ENCODE measurements at regions not wholly inside any gene's neighbourhood (a gene's known extent, or its start where the extent isn't known, plus 50 kb on each side); places are given as distances from the start of the nearest gene placed in this dataset.

DNA sequence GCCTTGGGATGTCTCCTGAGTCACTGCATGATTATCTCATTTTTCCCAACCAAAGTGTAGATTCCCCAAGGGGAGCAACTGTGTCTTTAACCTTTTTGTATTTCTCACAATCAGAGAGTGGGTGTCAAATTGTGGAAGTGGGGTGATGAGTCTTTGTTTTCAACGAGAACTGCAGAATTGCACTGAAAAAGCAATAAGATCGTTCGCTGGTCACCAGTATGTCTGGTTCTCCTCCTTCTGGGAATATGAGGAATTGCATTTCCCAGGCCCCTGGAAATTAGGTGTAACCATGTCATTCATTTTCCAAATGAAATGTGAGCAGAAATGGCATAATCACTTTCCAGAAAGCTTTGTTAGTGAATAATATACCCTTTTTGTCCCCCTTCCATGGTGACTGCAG lies 326.9 kb downstream of the GPAM start:
- Histone ChIP-seq H2BK120ac (ENCODE audit: low read depth, low read length) (no peak overlapping the region), H3K9me1 (ENCODE audit: insufficient read depth, low read length) (no peaks in the 10 kb centered on the region), H3K14ac (replicated peaks; ENCODE audit: low read depth, low read length) (no peak overlapping the region), H2AK9ac (replicated peaks; ENCODE audit: low read depth, low read length, poor library complexity) (no peak overlapping the region), H3K27ac (ENCODE audit: insufficient read depth, low read length) (no peak overlapping the region), H2BK5ac (ENCODE audit: low read depth, low read length, poor library complexity, severe bottlenecking) (no peak overlapping the region), H4K5ac (ENCODE audit: low read depth, low read length) (no peak overlapping the region), H3K27me3 (ENCODE audit: control insufficient read depth, insufficient read depth, low read length) (no peaks in the 10 kb centered on the region), H2BK15ac (ENCODE audit: low read depth, low read length) (no peak overlapping the region), H2AK5ac (ENCODE audit: low read depth, low read length) (no peak overlapping the region), H3K9ac (ENCODE audit: low read depth, low read length) (no peak overlapping the region), H4K91ac (ENCODE audit: insufficient read depth, low read depth, low read length) (no peak overlapping the region), H2AFZ (replicated peaks; ENCODE audit: low read length, poor library complexity) (no peak overlapping the region), H3K23ac (ENCODE audit: low read depth, low read length) (no peak overlapping the region), H3K4me1 (ENCODE audit: control insufficient read depth, insufficient read depth, low read length) (no peaks in the 10 kb centered on the region), H3K4ac (ENCODE audit: low read depth, low read length) (no peak overlapping the region), H2BK20ac (ENCODE audit: low read depth, low read length) (no peak overlapping the region), H3K9me3 (ENCODE audit: control insufficient read depth, insufficient read depth, low read length) (peaks cover 10% of the 10 kb centered on the region), H3K56ac (ENCODE audit: extremely low read depth, insufficient read depth, low read length) (no peak overlapping the region), H4K8ac (ENCODE audit: low read depth in 2 of 2, low read length in 2 of 2) (no peak overlapping the region), H3K4me3 (ENCODE audit: insufficient read depth, low read depth, low read length) (no peak overlapping the region), H3K4me2 (ENCODE audit: low read depth, low read length) (no peak overlapping the region), H3K79me1 (ENCODE audit: low read depth in 1 of 2, low read length in 2 of 2) (no peaks in the 10 kb centered on the region), H3K36me3 (ENCODE audit: control insufficient read depth, insufficient read depth, low read length) (no peaks in the 10 kb centered on the region), H4K20me1 (ENCODE audit: insufficient read depth, low read length) (no peaks in the 10 kb centered on the region), H3K18ac (ENCODE audit: low read depth, low read length) (no peak overlapping the region)
- intact Hi-C loops (cut with micrococcal nuclease): no loop called here
- CTCF ChIA-PET: no interaction called here
- TF ChIP-seq POLR2A (IDR thresholded peaks at IDR 0.05; ENCODE audit: low read depth, low read length) (no peak), MAZ (IDR thresholded peaks at IDR 0.05; ENCODE audit: borderline replicate concordance, low read depth, low read length) (no peak), SMC3 (IDR thresholded peaks at IDR 0.05; ENCODE audit: low read depth, low read length) (no peak), RAD21 (IDR thresholded peaks at IDR 0.05; ENCODE audit: low read length) (no peak)
- in situ Hi-C loops (cut with MboI; ENCODE audit: low sequenced_read_pairs): no loop called here
- no peak for ATAC-seq (ENCODE audit: low read depth)
- dilution Hi-C loops (cut with HindIII; ENCODE audit: low sequenced_read_pairs, unreplicated experiment): no loop called here
- POLR2A ChIA-PET (ENCODE audit: unreplicated experiment): no interaction called here
- WGBS, 2 experiments (ENCODE audit: extremely low coverage in 2 of 2, insufficient read length in 1 of 2): no CpG with 5 or more reads among the region's 3 CpGs
- BruUV-seq (replicated peaks): no TSS peak
- no peak for DNase-seq
